Esophagus (tissue), 2 donors: ENCODE measurements at regions not wholly inside any gene's neighbourhood (a gene's known extent, or its start where the extent isn't known, plus 50 kb on each side); places are given as distances from the start of the nearest gene placed in this dataset.

ENCODE experiments used
- H3K27ac ChIP-seq, 2 donors: one replicate each; pipeline ENCODE4 v1.5.1; 2013; ENCODE audit warnings: low read depth in 2 of 2, mild to moderate bottlenecking in 2 of 2, inconsistent platforms in 1 of 2, low read length in 1 of 2, moderate library complexity in 1 of 2
- H3K27me3 ChIP-seq, 2 donors: one replicate each; pipeline ENCODE4 v1.6.1; 2013; ENCODE audit warnings: low read length in 2 of 2, control low read depth in 1 of 2, mild to moderate bottlenecking in 1 of 2; ENCODE audit not compliant: insufficient read depth in 2 of 2, control insufficient read depth in 1 of 2
- H3K36me3 ChIP-seq, 2 donors: one replicate each; pipeline ENCODE4 v1.6.1; 2013; ENCODE audit warnings: low read length in 1 of 2; ENCODE audit not compliant: control insufficient read depth in 2 of 2, insufficient read depth in 2 of 2
- H3K4me1 ChIP-seq, 2 donors: one replicate each; pipeline ENCODE4 v1.6.1; 2013; ENCODE audit warnings: low read length in 1 of 2; ENCODE audit not compliant: control insufficient read depth in 2 of 2, insufficient read depth in 2 of 2
- H3K4me3 ChIP-seq, 2 donors: one replicate each; pipeline ENCODE4 v1.5.1; 2013; ENCODE audit warnings: low read length in 2 of 2, mild to moderate bottlenecking in 2 of 2, low read depth in 1 of 2, moderate library complexity in 1 of 2
- H3K9me3 ChIP-seq, 2 donors: one replicate each; pipeline ENCODE4 v1.6.1; 2013; ENCODE audit warnings: mild to moderate bottlenecking in 2 of 2, low read depth in 1 of 2, low read length in 1 of 2, moderate library complexity in 1 of 2; ENCODE audit not compliant: control insufficient read depth in 2 of 2, insufficient read depth in 1 of 2
- WGBS, 2 donors: extraction: QIAGEN DNeasy Blood & Tissue Kit; methylation state at CpG; one replicate each; pipeline ENCODE4 v1.1.7; 2013; 5-methylcytosine and 5-hydroxymethylcytosine counted together
- donor health status: healthy with polysubstance abuse.
- donor health status: Bipolar disorder and iron deficiency.

GRCh38 chr1:38287036-38287435, 240.4 kb upstream of the POU3F1 start:
- no peaks in the 10 kb centered on the region for H3K9me3 ChIP-seq
- H3K4me3 ChIP-seq, result no peak overlapping the region
- H3K4me1 ChIP-seq, result no peaks in the 10 kb centered on the region
- no peaks in the 10 kb centered on the region for H3K27me3 ChIP-seq
- 77 to 78% methylated on average over 2 of the region's 2 CpGs for WGBS, 2 donors
- no peaks in the 10 kb centered on the region for H3K36me3 ChIP-seq
- H3K27ac ChIP-seq, result no peak overlapping the region

GRCh38 chr1:38285807-38286530, 239.4 kb upstream of the POU3F1 start:
- H3K4me3 ChIP-seq, result no peak overlapping the region
- H3K36me3 ChIP-seq, result no peaks in the 10 kb centered on the region
- WGBS, 2 donors, result 66 to 67% methylated on average over 12 of the region's 12 CpGs
- no peaks in the 10 kb centered on the region for H3K4me1 ChIP-seq
- no peak overlapping the region for H3K27ac ChIP-seq
- H3K27me3 ChIP-seq, result no peaks in the 10 kb centered on the region
- no peaks in the 10 kb centered on the region for H3K9me3 ChIP-seq

- WGBS, 2 donors, result 65 to 71% methylated on average over 5 of the region's 5 CpGs
- H3K4me3 ChIP-seq, result no peak overlapping the region
Observed at GRCh38 chr1:38284953-38285352, 238.4 kb upstream of the POU3F1 start.

GRCh38 chr1:38283696-38284470, 237.3 kb upstream of the POU3F1 start:
- Histone ChIP-seq H3K4me3 (no peak overlapping the region), H3K27ac (no peak overlapping the region), H3K9me3 (peaks cover 0 to 4% of the 10 kb centered on the region in 2 donors), H3K4me1 (no peaks in the 10 kb centered on the region), H3K27me3 (no peaks in the 10 kb centered on the region), H3K36me3 (no peaks in the 10 kb centered on the region)
- 72 to 74% methylated on average over 14 of the region's 14 CpGs for WGBS, 2 donors

More at GRCh38 chr1:38284953-38285352, 238.4 kb upstream of the POU3F1 start:
- no peaks in the 10 kb centered on the region for H3K9me3 ChIP-seq
- H3K36me3 ChIP-seq, result no peaks in the 10 kb centered on the region
- H3K4me1 ChIP-seq, result no peaks in the 10 kb centered on the region
- H3K27ac ChIP-seq, result no peak overlapping the region
- H3K27me3 ChIP-seq, result no peaks in the 10 kb centered on the region

- Histone ChIP-seq H3K4me1 (no peaks in the 10 kb centered on the region), H3K9me3 (peaks cover 0 to 4% of the 10 kb centered on the region in 2 donors), H3K36me3 (no peaks in the 10 kb centered on the region), H3K27me3 (no peaks in the 10 kb centered on the region), H3K27ac (no peak overlapping the region), H3K4me3 (no peak overlapping the region)
Observed at GRCh38 chr1:38279148-38279547, 232.6 kb upstream of the POU3F1 start.

GRCh38 chr1:38277646-38278045, 231.1 kb upstream of the POU3F1 start:
- H3K36me3 ChIP-seq, result no peaks in the 10 kb centered on the region
- WGBS, 2 donors, result 82 to 89% methylated on average over 2 of the region's 2 CpGs

GRCh38 chr1:38275960-38276359, 229.4 kb upstream of the POU3F1 start:
- no peak overlapping the region for H3K27ac ChIP-seq
- no peaks in the 10 kb centered on the region for H3K4me1 ChIP-seq
- H3K9me3 ChIP-seq, result peaks cover 0 to 4% of the 10 kb centered on the region in 2 donors
- H3K27me3 ChIP-seq, result no peaks in the 10 kb centered on the region
- H3K4me3 ChIP-seq, result no peak overlapping the region
- 84% methylated on average over 3 of the region's 3 CpGs for WGBS, 2 donors
- H3K36me3 ChIP-seq, result no peaks in the 10 kb centered on the region

More at GRCh38 chr1:38277646-38278045, 231.1 kb upstream of the POU3F1 start:
- H3K27me3 ChIP-seq, result no peaks in the 10 kb centered on the region
- H3K4me3 ChIP-seq, result no peak overlapping the region
- H3K27ac ChIP-seq, result no peak overlapping the region
- H3K9me3 ChIP-seq, result peaks cover 0 to 4% of the 10 kb centered on the region in 2 donors
- H3K4me1 ChIP-seq, result no peaks in the 10 kb centered on the region

- Histone ChIP-seq H3K4me1 (no peaks in the 10 kb centered on the region), H3K27ac (no peak overlapping the region), H3K4me3 (no peak overlapping the region), H3K27me3 (no peaks in the 10 kb centered on the region), H3K9me3 (peaks cover 0 to 4% of the 10 kb centered on the region in 2 donors), H3K36me3 (no peaks in the 10 kb centered on the region)
- WGBS, 2 donors, result 35 to 43% methylated on average over 4 of the region's 4 CpGs
Observed at GRCh38 chr1:38274974-38275373, 228.4 kb upstream of the POU3F1 start.

GRCh38 chr1:38273196-38273804, 226.7 kb upstream of the POU3F1 start:
- H3K4me3 ChIP-seq, result no peak overlapping the region
- H3K27ac ChIP-seq, result no peak overlapping the region
- no peaks in the 10 kb centered on the region for H3K4me1 ChIP-seq
- WGBS, 2 donors, result 75% methylated on average over 9 of the region's 9 CpGs
- no peaks in the 10 kb centered on the region for H3K27me3 ChIP-seq
- H3K36me3 ChIP-seq, result no peaks in the 10 kb centered on the region
- H3K9me3 ChIP-seq, result no peaks in the 10 kb centered on the region
